ENCODE measurements at regions not wholly inside any gene's neighbourhood (a gene's known extent, or its start where the extent isn't known, plus 50 kb on each side); places are given as distances from the start of the nearest gene placed in this dataset.

- peak in 1 of 2 donors; percentile 87 for DNase-seq
- intact Hi-C loops (cut with DNase I; ENCODE audit: low total_unique reads) = no loop called here
- H3K27ac ChIP-seq = no peak overlapping the region
- no peaks in the 10 kb centered on the region for H3K4me1 ChIP-seq
- no peak overlapping the region for H3K4me3 ChIP-seq
- TF ChIP-seq POLR2AphosphoS5 (IDR thresholded peaks at IDR 0.05) = no peak
- TF ChIP-seq, protein P1, sequence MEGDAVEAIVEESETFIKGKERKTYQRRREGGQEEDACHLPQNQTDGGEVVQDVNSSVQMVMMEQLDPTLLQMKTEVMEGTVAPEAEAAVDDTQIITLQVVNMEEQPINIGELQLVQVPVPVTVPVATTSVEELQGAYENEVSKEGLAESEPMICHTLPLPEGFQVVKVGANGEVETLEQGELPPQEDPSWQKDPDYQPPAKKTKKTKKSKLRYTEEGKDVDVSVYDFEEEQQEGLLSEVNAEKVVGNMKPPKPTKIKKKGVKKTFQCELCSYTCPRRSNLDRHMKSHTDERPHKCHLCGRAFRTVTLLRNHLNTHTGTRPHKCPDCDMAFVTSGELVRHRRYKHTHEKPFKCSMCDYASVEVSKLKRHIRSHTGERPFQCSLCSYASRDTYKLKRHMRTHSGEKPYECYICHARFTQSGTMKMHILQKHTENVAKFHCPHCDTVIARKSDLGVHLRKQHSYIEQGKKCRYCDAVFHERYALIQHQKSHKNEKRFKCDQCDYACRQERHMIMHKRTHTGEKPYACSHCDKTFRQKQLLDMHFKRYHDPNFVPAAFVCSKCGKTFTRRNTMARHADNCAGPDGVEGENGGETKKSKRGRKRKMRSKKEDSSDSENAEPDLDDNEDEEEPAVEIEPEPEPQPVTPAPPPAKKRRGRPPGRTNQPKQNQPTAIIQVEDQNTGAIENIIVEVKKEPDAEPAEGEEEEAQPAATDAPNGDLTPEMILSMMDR (IDR thresholded peaks at IDR 0.05) = peak in 5 of 7 experiments; percentile 41 to 60 (median 55)
- no peaks in the 10 kb centered on the region for H3K36me3 ChIP-seq
- no peaks in the 10 kb centered on the region for H3K9me3 ChIP-seq
- 21 to 24% (median 22%) methylated on average over 4 of the region's 4 CpGs for WGBS, 5 donors
- H3K27me3 ChIP-seq = peaks cover 0 to 40% (median 3%) of the 10 kb centered on the region in 3 donors
Observed at GRCh38 chr2:175690113-175690837, 311.8 kb downstream of the LNPK start.

GRCh38 chr2:175688243-175688642 is 313.8 kb downstream of the LNPK start:
- intact Hi-C loops (cut with DNase I; ENCODE audit: low total_unique reads) = loop anchor here (5.0 kb wide), 1 partner anchor 409 kb away; the partner anchor contains the start of gene HOXD12
- no peaks in the 10 kb centered on the region for H3K36me3 ChIP-seq
- TF ChIP-seq POLR2A (IDR thresholded peaks at IDR 0.05) (no peak), EP300 (IDR thresholded peaks at IDR 0.05) (no peak), POLR2AphosphoS5 (IDR thresholded peaks at IDR 0.05) (no peak)
- TF ChIP-seq, protein P1 (IDR thresholded peaks at IDR 0.05) = no peak

DNA sequence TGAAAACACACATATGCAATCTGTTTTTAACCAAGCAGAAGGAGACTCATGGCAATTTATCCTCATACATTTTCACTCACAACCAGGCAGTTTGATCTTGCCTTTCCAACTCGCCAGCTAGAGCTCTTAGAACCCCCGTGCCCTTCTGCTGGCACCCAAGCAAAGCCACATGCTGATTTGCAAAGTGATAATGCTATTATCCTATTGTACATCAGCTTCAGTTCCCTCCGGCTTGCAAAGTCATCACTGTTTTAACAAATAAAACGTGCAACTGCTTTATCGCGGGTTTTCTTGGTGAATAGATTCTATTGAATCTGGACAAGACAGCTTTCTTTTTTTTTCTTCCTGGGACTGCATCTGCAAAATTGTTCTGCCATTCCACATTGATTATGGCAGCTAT is 314.6 kb downstream of the LNPK start:
- Histone ChIP-seq H3K9me3 (no peaks in the 10 kb centered on the region), H3K27ac (no peak overlapping the region), H3K36me3 (no peaks in the 10 kb centered on the region), H3K4me1 (no peaks in the 10 kb centered on the region), H3K27me3 (peaks cover 0 to 55% (median 3%) of the 10 kb centered on the region in 3 donors), H3K4me3 (no peak overlapping the region)
- DNase-seq = peak in 1 of 2 donors; percentile 3
- TF ChIP-seq, protein P1 (IDR thresholded peaks at IDR 0.05) = no peak
- TF ChIP-seq POLR2A (IDR thresholded peaks at IDR 0.05) (no peak), POLR2AphosphoS5 (IDR thresholded peaks at IDR 0.05) (no peak), EP300 (IDR thresholded peaks at IDR 0.05) (no peak)
- 55 to 64% (median 63%) methylated on average over 6 of the region's 6 CpGs for WGBS, 5 donors
- intact Hi-C loops (cut with DNase I; ENCODE audit: low total_unique reads) = loop anchor here (5.0 kb wide), 1 partner anchor 410 kb away; the partner anchor contains the start of gene HOXD12

More at GRCh38 chr2:175688243-175688642, 313.8 kb downstream of the LNPK start:
- H3K27me3 ChIP-seq = peaks cover 0 to 47% (median 3%) of the 10 kb centered on the region in 3 donors
- no peaks in the 10 kb centered on the region for H3K9me3 ChIP-seq
- no peak for DNase-seq
- no peak overlapping the region for H3K27ac ChIP-seq
- no peak overlapping the region for H3K4me3 ChIP-seq
- 79 to 85% (median 82%) methylated on average over 4 of the region's 4 CpGs for WGBS, 5 donors
- H3K4me1 ChIP-seq = no peaks in the 10 kb centered on the region

GRCh38 chr2:175686002-175686401 is 316.1 kb downstream of the LNPK start:
- Histone ChIP-seq H3K4me1 (no peaks in the 10 kb centered on the region), H3K27ac (no peak overlapping the region), H3K27me3 (peaks cover 0 to 58% (median 3%) of the 10 kb centered on the region in 3 donors), H3K4me3 (no peak overlapping the region), H3K36me3 (no peaks in the 10 kb centered on the region), H3K9me3 (no peaks in the 10 kb centered on the region)
- WGBS, 5 donors = 64 to 73% (median 71%) methylated on average over 7 of the region's 7 CpGs
- intact Hi-C loops (cut with DNase I; ENCODE audit: low total_unique reads) = loop anchor here (5.0 kb wide), 1 partner anchor 411 kb away; the partner anchor contains the start of gene HOXD12
- DNase-seq = no peak
- TF ChIP-seq, protein P1 (IDR thresholded peaks at IDR 0.05) = no peak
- TF ChIP-seq POLR2AphosphoS5 (IDR thresholded peaks at IDR 0.05) = no peak
- no peak for TF ChIP-seq EP300 (IDR thresholded peaks at IDR 0.05)
- no peak for TF ChIP-seq POLR2A (IDR thresholded peaks at IDR 0.05)
